GM21786 (cell line): ENCODE measurements at regions not wholly inside any gene's neighbourhood (a gene's known extent, or its start where the extent isn't known, plus 50 kb on each side); places are given as distances from the start of the nearest gene placed in this dataset.
"Not testable (repeated sequence)": the region's sequence is repeated elsewhere in the genome, so short reads cannot be mapped to it uniquely, and the experiment has no call there.

Source experiments
- ATAC-seq: cut with Tn5 transposase; IDR thresholded peaks from one replicate; pipeline ENCODE4 v1.9.1; 2021; ENCODE audit not compliant: unreplicated experiment

- no peak for ATAC-seq
These were observed 1243.0 kb upstream of the RAG2 start for GRCh38 chr11:37841016-37841415.

- ATAC-seq: not testable (repeated sequence)
These were observed 1242.3 kb upstream of the RAG2 start for GRCh38 chr11:37840345-37840744.

GRCh38 chr11:37830529-37830928 is 1232.5 kb upstream of the RAG2 start:
- no peak for ATAC-seq

GRCh38 chr11:37817727-37818270 is 1219.8 kb upstream of the RAG2 start:
- no peak for ATAC-seq

- no peak for ATAC-seq
These were observed 1214.3 kb upstream of the RAG2 start for GRCh38 chr11:37812281-37812880.

- ATAC-seq: no peak
These were observed 1213.3 kb upstream of the RAG2 start for GRCh38 chr11:37811349-37811748.

GRCh38 chr11:37804666-37805065 is 1206.6 kb upstream of the RAG2 start:
- ATAC-seq: no peak

- ATAC-seq: no peak
These were observed 1190.3 kb upstream of the RAG2 start for GRCh38 chr11:37788141-37788877.

GRCh38 chr11:37786214-37786755 is 1188.2 kb upstream of the RAG2 start:
- ATAC-seq: no peak

- ATAC-seq: no peak
These were observed 1176.4 kb upstream of the RAG2 start for GRCh38 chr11:37774441-37774840.

- no peak for ATAC-seq
These were observed 1172.1 kb upstream of the RAG2 start for GRCh38 chr11:37770145-37770544.

- ATAC-seq: no peak
These were observed 1164.0 kb upstream of the RAG2 start for GRCh38 chr11:37762079-37762478.

- ATAC-seq: no peak
These were observed 1157.5 kb upstream of the RAG2 start for GRCh38 chr11:37755521-37755920.

GRCh38 chr11:37748641-37749040 is 1150.6 kb upstream of the RAG2 start:
- no peak for ATAC-seq

- ATAC-seq: no peak
These were observed 1149.1 kb upstream of the RAG2 start for GRCh38 chr11:37747121-37747520.

GRCh38 chr11:37727371-37727770 is 1129.3 kb upstream of the RAG2 start:
- ATAC-seq: no peak

GRCh38 chr11:37724315-37724714 is 1126.3 kb upstream of the RAG2 start:
- ATAC-seq: no peak

- no peak for ATAC-seq
These were observed 1123.4 kb upstream of the RAG2 start for GRCh38 chr11:37721485-37721884.

- no peak for ATAC-seq
These were observed 1120.5 kb upstream of the RAG2 start for GRCh38 chr11:37718431-37718999.

GRCh38 chr11:37712251-37712650 is 1114.2 kb upstream of the RAG2 start:
- ATAC-seq: no peak

- no peak for ATAC-seq
These were observed 1112.0 kb upstream of the RAG2 start for GRCh38 chr11:37710031-37710430.

- no peak for ATAC-seq
These were observed 1106.8 kb upstream of the RAG2 start for GRCh38 chr11:37704791-37705190.
